Activated CD8-positive, alpha-beta T cell treated with anti-CD3 and anti-CD28 coated beads for 36 hours (primary cell): ENCODE measurements at regions not wholly inside any gene's neighbourhood (a gene's known extent, or its start where the extent isn't known, plus 50 kb on each side); places are given as distances from the start of the nearest gene placed in this dataset.

Experiments
- ATAC-seq: fragments of 200-7000 bp; cut with Tn5 transposase; one replicate; pipeline ENCODE4 v1.10.0; 2021; ENCODE audit warnings: mild to moderate bottlenecking, moderate library complexity
- CTCF ChIA-PET: fragments of 350-600 bp; sonication (Branson Sonifier 250); formaldehyde crosslinking; loops from one replicate; lab custom pipeline; 2021; ENCODE audit warnings: antibody characterized with exemption; lab: Charles Lee
- POLR2A ChIA-PET: fragments of 350-600 bp; sonication (Branson Sonifier 250); formaldehyde crosslinking; loops from one replicate; lab custom pipeline; 2021; ENCODE audit warnings: antibody characterized with exemption; lab: Charles Lee
- DNase-seq: peaks from one replicate; pipeline ENCODE4 v3.0.0-alpha.2; 2020
- H3K27ac Mint-ChIP-seq: one replicate; pipeline ENCODE4 v1.8.0; 2021; ENCODE audit warnings: mild to moderate bottlenecking, mixed read lengths
- H3K27me3 Mint-ChIP-seq: one replicate; pipeline ENCODE4 v1.8.0; 2021; ENCODE audit warnings: mixed read lengths
- H3K36me3 Mint-ChIP-seq: one replicate; pipeline ENCODE4 v1.8.0; 2021; ENCODE audit warnings: low read depth, mixed read lengths
- H3K4me1 Mint-ChIP-seq: one replicate; pipeline ENCODE4 v1.8.0; 2021; ENCODE audit warnings: low read depth, mixed read lengths
- H3K4me3 Mint-ChIP-seq: one replicate; pipeline ENCODE4 v1.8.0; 2021; ENCODE audit warnings: mild to moderate bottlenecking, moderate library complexity, mixed read lengths
- H3K9me3 Mint-ChIP-seq: one replicate; pipeline ENCODE4 v1.8.0; 2021; ENCODE audit warnings: mixed read lengths
- intact Hi-C: fragments of 100-400 bp; cut with micrococcal nuclease; formaldehyde crosslinking; loops from one replicate; pipeline ENCODE4 v1.10.0; 2022
- TF ChIP-seq, protein P1 (sequence below): fragments of 200-600 bp; IDR thresholded peaks from one replicate; pipeline ENCODE4 v1.8.0; 2022; ENCODE audit warnings: antibody characterized with exemption, mild to moderate bottlenecking

DNA sequence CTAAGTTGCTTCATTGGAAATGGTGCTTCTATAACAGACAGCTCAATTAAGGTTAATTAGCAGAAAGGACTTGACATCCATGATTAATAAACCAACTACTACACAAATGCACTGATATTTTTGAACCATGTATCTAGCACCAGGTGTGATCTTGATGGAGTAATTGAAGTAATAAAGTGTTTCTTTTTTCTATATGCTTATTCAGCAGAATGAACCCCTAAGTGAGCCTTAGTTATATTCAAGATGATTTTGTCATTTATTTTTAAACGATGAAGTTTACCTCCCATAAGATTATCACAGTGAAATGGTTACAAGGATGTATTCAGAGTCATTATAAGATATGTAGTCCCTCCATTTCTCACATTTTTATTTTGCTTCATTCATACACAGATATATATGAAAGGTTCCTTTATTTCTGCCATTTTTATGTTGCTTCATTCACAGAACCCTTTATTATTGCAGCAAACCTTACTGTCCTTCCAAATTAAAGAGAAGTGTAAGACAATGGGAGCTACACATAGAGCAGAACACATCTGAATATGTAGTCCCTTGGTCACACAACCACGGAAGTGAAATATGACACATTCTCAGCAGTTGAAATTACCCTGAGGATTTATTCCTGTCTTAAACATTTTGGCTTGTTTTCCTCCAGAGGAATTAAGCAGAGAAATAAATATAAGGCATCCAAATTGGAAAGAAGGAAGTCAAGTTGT lies 295.0 kb downstream of the RAP2B start:
- TF ChIP-seq, protein P1, sequence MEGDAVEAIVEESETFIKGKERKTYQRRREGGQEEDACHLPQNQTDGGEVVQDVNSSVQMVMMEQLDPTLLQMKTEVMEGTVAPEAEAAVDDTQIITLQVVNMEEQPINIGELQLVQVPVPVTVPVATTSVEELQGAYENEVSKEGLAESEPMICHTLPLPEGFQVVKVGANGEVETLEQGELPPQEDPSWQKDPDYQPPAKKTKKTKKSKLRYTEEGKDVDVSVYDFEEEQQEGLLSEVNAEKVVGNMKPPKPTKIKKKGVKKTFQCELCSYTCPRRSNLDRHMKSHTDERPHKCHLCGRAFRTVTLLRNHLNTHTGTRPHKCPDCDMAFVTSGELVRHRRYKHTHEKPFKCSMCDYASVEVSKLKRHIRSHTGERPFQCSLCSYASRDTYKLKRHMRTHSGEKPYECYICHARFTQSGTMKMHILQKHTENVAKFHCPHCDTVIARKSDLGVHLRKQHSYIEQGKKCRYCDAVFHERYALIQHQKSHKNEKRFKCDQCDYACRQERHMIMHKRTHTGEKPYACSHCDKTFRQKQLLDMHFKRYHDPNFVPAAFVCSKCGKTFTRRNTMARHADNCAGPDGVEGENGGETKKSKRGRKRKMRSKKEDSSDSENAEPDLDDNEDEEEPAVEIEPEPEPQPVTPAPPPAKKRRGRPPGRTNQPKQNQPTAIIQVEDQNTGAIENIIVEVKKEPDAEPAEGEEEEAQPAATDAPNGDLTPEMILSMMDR = no peak
- Mint-ChIP-seq H3K4me1 (peaks cover 11% of the 10 kb centered on the region), H3K9me3 (no peaks in the 10 kb centered on the region), H3K36me3 (no peaks in the 10 kb centered on the region), H3K27me3 (no peaks in the 10 kb centered on the region), H3K4me3 (no peak overlapping the region), H3K27ac (no peak overlapping the region)
- ATAC-seq (no peak), DNase-seq (no peak)
- intact Hi-C loops = no loop called here
- ChIA-PET POLR2A (no interaction called here), CTCF (no interaction called here)

DNA sequence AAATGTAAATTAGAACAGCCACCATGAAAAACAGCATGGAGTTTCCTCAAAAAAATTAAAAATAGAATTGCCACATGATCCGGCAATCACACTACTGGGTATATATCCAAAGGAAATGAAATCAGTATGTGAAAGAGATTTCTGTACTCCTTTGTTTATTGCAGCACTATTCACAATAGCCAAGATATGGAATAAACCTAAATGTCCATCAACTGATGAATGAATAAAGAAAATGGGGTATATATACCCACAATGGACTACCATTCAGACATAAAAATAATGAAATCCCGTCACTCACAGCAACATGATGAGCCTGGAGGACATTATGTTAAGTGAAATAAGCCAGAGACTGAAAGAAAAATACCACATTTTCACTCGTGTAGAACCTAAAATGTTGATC lies 296.9 kb downstream of the RAP2B start:
- intact Hi-C loops = no loop called here
- Mint-ChIP-seq H3K4me1 (peaks cover 15% of the 10 kb centered on the region), H3K27me3 (no peaks in the 10 kb centered on the region), H3K9me3 (no peaks in the 10 kb centered on the region), H3K4me3 (no peak overlapping the region), H3K27ac (no peak overlapping the region), H3K36me3 (no peaks in the 10 kb centered on the region)
- TF ChIP-seq, protein P1 = no peak
- DNase-seq (no peak), ATAC-seq (no peak)
- POLR2A ChIA-PET = no interaction called here
- CTCF ChIA-PET = no interaction called here

DNA sequence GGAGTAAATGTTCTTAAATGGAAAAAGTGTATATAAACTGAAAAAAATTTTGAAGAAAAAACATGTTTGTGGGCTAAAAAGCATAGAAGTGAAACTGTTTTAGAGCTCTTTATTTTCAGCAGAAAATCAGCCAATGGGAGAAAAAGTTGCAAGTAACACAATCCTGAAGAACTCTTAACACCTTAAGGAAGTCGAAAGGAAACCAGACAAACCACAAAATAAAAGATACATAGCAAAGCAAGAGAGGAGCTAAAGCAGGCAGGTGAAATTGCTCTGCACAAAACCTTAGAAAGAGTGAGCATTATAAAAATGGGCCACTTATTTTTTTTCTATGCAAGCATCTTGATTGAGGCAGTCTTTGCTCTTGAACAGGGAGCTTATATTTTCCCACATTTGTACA lies 300.5 kb downstream of the RAP2B start:
- Mint-ChIP-seq H3K9me3 (no peaks in the 10 kb centered on the region), H3K27me3 (no peaks in the 10 kb centered on the region), H3K27ac (no peak overlapping the region), H3K4me3 (no peak overlapping the region), H3K36me3 (no peaks in the 10 kb centered on the region), H3K4me1 (peaks cover 17% of the 10 kb centered on the region)
- POLR2A ChIA-PET = no interaction called here
- intact Hi-C loops = no loop called here
- ATAC-seq (no peak), DNase-seq (no peak)
- CTCF ChIA-PET = interaction anchor here (1.3 kb wide), 1 partner anchor 29 kb away, joined by 3 read pairs; no protein-coding TSS in a partner anchor
- TF ChIP-seq, protein P1 = no peak

DNA sequence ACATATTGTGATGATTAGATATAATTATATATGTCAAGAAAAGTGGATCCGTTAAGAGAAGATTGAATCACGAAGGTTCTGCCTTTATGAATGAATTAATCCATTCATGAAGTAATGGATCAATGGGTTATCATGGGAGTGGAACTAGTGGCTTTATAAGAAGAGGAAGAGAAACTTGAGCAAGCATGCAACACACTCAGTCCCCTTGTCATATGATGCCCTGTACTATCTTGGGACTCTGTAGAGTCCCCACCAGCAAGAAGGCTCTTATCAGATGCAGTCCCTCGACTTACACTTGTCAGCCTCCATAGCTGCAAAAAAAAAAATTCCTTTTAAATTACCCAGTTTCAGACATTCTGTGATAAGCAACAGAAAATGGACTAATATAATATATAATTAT lies 301.9 kb downstream of the RAP2B start:
- Mint-ChIP-seq H3K9me3 (no peaks in the 10 kb centered on the region), H3K4me3 (no peak overlapping the region), H3K36me3 (no peaks in the 10 kb centered on the region), H3K4me1 (peaks cover 17% of the 10 kb centered on the region), H3K27me3 (no peaks in the 10 kb centered on the region), H3K27ac (no peak overlapping the region)
- ATAC-seq (no peak), DNase-seq (no peak)
- POLR2A ChIA-PET = no interaction called here
- TF ChIP-seq, protein P1 = no peak
- CTCF ChIA-PET = no interaction called here
- intact Hi-C loops = no loop called here

DNA sequence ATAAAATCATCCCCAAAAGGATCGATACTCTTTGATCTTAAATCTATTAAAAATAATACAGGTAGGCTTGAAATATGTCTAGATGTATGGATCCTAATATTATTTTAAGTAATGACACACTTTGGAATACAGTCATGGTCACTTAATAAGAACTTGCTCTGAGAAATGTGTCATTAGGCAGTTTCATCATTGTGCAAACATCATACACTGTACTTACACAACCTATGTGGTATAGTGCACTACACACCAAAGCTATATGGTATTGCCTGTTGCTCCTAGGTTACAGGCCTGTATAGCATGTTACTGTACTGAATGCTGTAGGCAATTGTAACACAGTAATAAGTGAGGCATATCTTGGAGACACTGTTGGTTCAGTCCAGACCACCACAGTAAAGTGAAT lies 307.1 kb downstream of the RAP2B start:
- ChIA-PET POLR2A (no interaction called here), CTCF (no interaction called here)
- TF ChIP-seq, protein P1 = no peak
- Mint-ChIP-seq H3K4me3 (no peak overlapping the region), H3K4me1 (no peaks in the 10 kb centered on the region), H3K27ac (no peak overlapping the region), H3K9me3 (no peaks in the 10 kb centered on the region), H3K36me3 (no peaks in the 10 kb centered on the region), H3K27me3 (no peaks in the 10 kb centered on the region)
- intact Hi-C loops = no loop called here
- ATAC-seq (no peak), DNase-seq (no peak)
